ENCODE measurements at regions not wholly inside any gene's neighbourhood (a gene's known extent, or its start where the extent isn't known, plus 50 kb on each side); places are given as distances from the start of the nearest gene placed in this dataset.

GRCh38 chr10:36063396-36063795 lies 421.3 kb upstream of the FZD8 start:
- Histone ChIP-seq H3K4me3 (ENCODE audit: low read depth, low read length) (no peak overlapping the region), H3K9me3 (ENCODE audit: control insufficient read depth, insufficient read depth, low read length) (peaks cover 17% of the 10 kb centered on the region), H3K27ac (ENCODE audit: low read depth, low read length) (no peak overlapping the region), H3K27me3 (ENCODE audit: control insufficient read depth, insufficient read depth, low read length) (no peaks in the 10 kb centered on the region)
- DNase-seq (ENCODE audit: low read depth, low spot score), result no peak
- no peak for TF ChIP-seq CTCF (IDR thresholded peaks at IDR 0.05; ENCODE audit: low read depth, low read length)
- ChIA-PET POLR2A (no interaction called here), CTCF (no interaction called here)

- Histone ChIP-seq H3K27ac (ENCODE audit: low read depth, low read length) (no peak overlapping the region), H3K9me3 (ENCODE audit: control insufficient read depth, insufficient read depth, low read length) (no peaks in the 10 kb centered on the region), H3K4me3 (ENCODE audit: low read depth, low read length) (no peak overlapping the region), H3K27me3 (ENCODE audit: control insufficient read depth, insufficient read depth, low read length) (no peaks in the 10 kb centered on the region)
- DNase-seq (ENCODE audit: low read depth, low spot score), result no peak
- ChIA-PET CTCF (no interaction called here), POLR2A (no interaction called here)
- TF ChIP-seq CTCF (IDR thresholded peaks at IDR 0.05; ENCODE audit: low read depth, low read length), result no peak
Measured at GRCh38 chr10:36057731-36058130, 415.6 kb upstream of the FZD8 start.

- no peak for DNase-seq (ENCODE audit: low read depth, low spot score)
- ChIA-PET CTCF (no interaction called here), POLR2A (no interaction called here)
- no peak overlapping the region for H3K4me3 ChIP-seq (ENCODE audit: low read depth, low read length)
- no peaks in the 10 kb centered on the region for H3K9me3 ChIP-seq (ENCODE audit: control insufficient read depth, insufficient read depth, low read length)
- TF ChIP-seq CTCF (IDR thresholded peaks at IDR 0.05; ENCODE audit: low read depth, low read length), result no peak
- H3K27me3 ChIP-seq (ENCODE audit: control insufficient read depth, insufficient read depth, low read length), result no peaks in the 10 kb centered on the region
- no peak overlapping the region for H3K27ac ChIP-seq (ENCODE audit: low read depth, low read length)
Measured at GRCh38 chr10:36057180-36057579, 415.1 kb upstream of the FZD8 start.

- CTCF ChIA-PET, result no interaction called here
- DNase-seq (ENCODE audit: low read depth, low spot score), result no peak
- POLR2A ChIA-PET, result no interaction called here
- no peaks in the 10 kb centered on the region for H3K9me3 ChIP-seq (ENCODE audit: control insufficient read depth, insufficient read depth, low read length)
- no peak for TF ChIP-seq CTCF (IDR thresholded peaks at IDR 0.05; ENCODE audit: low read depth, low read length)
- no peak overlapping the region for H3K27ac ChIP-seq (ENCODE audit: low read depth, low read length)
- H3K27me3 ChIP-seq (ENCODE audit: control insufficient read depth, insufficient read depth, low read length), result no peaks in the 10 kb centered on the region
- H3K4me3 ChIP-seq (ENCODE audit: low read depth, low read length), result no peak overlapping the region
Measured at GRCh38 chr10:36053775-36054174, 411.7 kb upstream of the FZD8 start.

GRCh38 chr10:36053271-36053670 lies 411.2 kb upstream of the FZD8 start:
- ChIA-PET CTCF (no interaction called here), POLR2A (interaction anchor here (0.6 kb wide), 1 partner anchor 501 kb away, joined by 3 read pairs; no protein-coding TSS in a partner anchor)
- H3K9me3 ChIP-seq (ENCODE audit: control insufficient read depth, insufficient read depth, low read length), result no peaks in the 10 kb centered on the region
- no peaks in the 10 kb centered on the region for H3K27me3 ChIP-seq (ENCODE audit: control insufficient read depth, insufficient read depth, low read length)
- no peak overlapping the region for H3K27ac ChIP-seq (ENCODE audit: low read depth, low read length)
- no peak overlapping the region for H3K4me3 ChIP-seq (ENCODE audit: low read depth, low read length)
- TF ChIP-seq CTCF (IDR thresholded peaks at IDR 0.05; ENCODE audit: low read depth, low read length), result no peak
- DNase-seq (ENCODE audit: low read depth, low spot score), result no peak
